Neuronal stem cell (in vitro differentiated cells): ENCODE measurements at regions not wholly inside any gene's neighbourhood (a gene's known extent, or its start where the extent isn't known, plus 50 kb on each side); places are given as distances from the start of the nearest gene placed in this dataset.

Experiments used
- DNase-seq: peaks from one replicate; pipeline ENCODE4 v3.0.0-alpha.2; 2013; ENCODE audit warnings: low spot score
- H2AFZ ChIP-seq: one replicate; pipeline ENCODE4 v1.6.1; 2013; ENCODE audit warnings: mild to moderate bottlenecking, low read length, inconsistent platforms
- H2AK5ac ChIP-seq: 2 replicates; pipeline ENCODE4 v1.6.1; 2013; ENCODE audit warnings: low read depth, mild to moderate bottlenecking, inconsistent platforms, low read length, moderate library complexity, mixed read lengths
- H2BK120ac ChIP-seq: 2 replicates; pipeline ENCODE4 v1.6.1; 2013; ENCODE audit warnings: low read depth, mild to moderate bottlenecking, inconsistent platforms, low read length, moderate library complexity, mixed read lengths
- H2BK12ac ChIP-seq: one replicate; pipeline ENCODE4 v1.6.1; 2013; ENCODE audit warnings: low read length, inconsistent platforms
- H2BK15ac ChIP-seq: 2 replicates; pipeline ENCODE4 v1.6.1; 2013; ENCODE audit warnings: mild to moderate bottlenecking, low read length, inconsistent platforms, mixed read lengths
- H2BK5ac ChIP-seq: one replicate; pipeline ENCODE4 v1.6.1; 2013; ENCODE audit warnings: inconsistent platforms, mild to moderate bottlenecking, low read length, moderate library complexity
- H3K14ac ChIP-seq: one replicate; pipeline ENCODE4 v1.6.1; 2013; ENCODE audit warnings: low read length, inconsistent platforms
- H3K18ac ChIP-seq: 2 replicates; pipeline ENCODE4 v1.6.1; 2013; ENCODE audit warnings: low read length, inconsistent platforms
- H3K23ac ChIP-seq: 2 replicates; pipeline ENCODE4 v1.6.1; 2013; ENCODE audit warnings: low read depth, mild to moderate bottlenecking, mixed read lengths, low read length, inconsistent platforms; ENCODE audit not compliant: poor library complexity
- H3K27ac ChIP-seq: replicated peaks from 3 replicates; pipeline ENCODE4 v1.5.1; 2013; ENCODE audit warnings: low read length, inconsistent platforms
- H3K27me3 ChIP-seq, 3 experiments: 2 replicates each; pipeline ENCODE4 v1.6.1; 2013; ENCODE audit warnings: low read length in 3 of 3, mild to moderate bottlenecking in 2 of 3, inconsistent platforms in 1 of 3, low read depth in 1 of 3, mixed read lengths in 1 of 3, moderate library complexity in 1 of 3; ENCODE audit not compliant: control insufficient read depth in 3 of 3, insufficient read depth in 3 of 3
- H3K36me3 ChIP-seq, 2 donors: replicated peaks in 1 of 2; 2 replicates each; pipeline ENCODE4 v1.6.1; 2013; ENCODE audit warnings: low read length in 2 of 2; ENCODE audit not compliant: control insufficient read depth in 2 of 2, insufficient read depth in 2 of 2
- H3K4ac ChIP-seq: 2 replicates; pipeline ENCODE4 v1.6.1; 2013; ENCODE audit warnings: inconsistent platforms, mild to moderate bottlenecking, low read length, moderate library complexity
- H3K4me1 ChIP-seq, 2 donors: 1 replicate in 1 of 2; 2 replicates in 1 of 2; pipeline ENCODE4 v1.6.1; 2013; ENCODE audit warnings: low read length in 2 of 2, low read depth in 1 of 2; ENCODE audit not compliant: control insufficient read depth in 2 of 2, insufficient read depth in 1 of 2
- H3K4me2 ChIP-seq: one replicate; pipeline ENCODE4 v1.6.1; 2013; ENCODE audit warnings: mild to moderate bottlenecking, low read length, inconsistent platforms; ENCODE audit not compliant: insufficient read depth, poor library complexity, severe bottlenecking
- H3K4me3 ChIP-seq, 2 donors: 2 replicates each; pipeline ENCODE4 v1.5.1; 2013; ENCODE audit warnings: low read length in 2 of 2, mild to moderate bottlenecking in 2 of 2, inconsistent platforms in 1 of 2, moderate library complexity in 1 of 2
- H3K79me1 ChIP-seq: one replicate; pipeline ENCODE4 v1.6.1; 2013; ENCODE audit warnings: low read depth, mild to moderate bottlenecking, inconsistent platforms, low read length, moderate library complexity
- H3K9ac ChIP-seq: one replicate; pipeline ENCODE4 v1.6.1; 2013; ENCODE audit warnings: mild to moderate bottlenecking, low read depth, low read length, inconsistent platforms; ENCODE audit not compliant: poor library complexity
- H3K9me3 ChIP-seq, 2 donors: replicated peaks in 1 of 2; 2 replicates each; pipeline versions ENCODE3 to v1.6.1; 2013; ENCODE audit warnings: low read length in 2 of 2, mild to moderate bottlenecking in 2 of 2, inconsistent platforms in 1 of 2, low read depth in 1 of 2, mixed read lengths in 1 of 2, moderate library complexity in 1 of 2; ENCODE audit not compliant: control insufficient read depth in 2 of 2, insufficient read depth in 1 of 2
- H4K8ac ChIP-seq: one replicate; pipeline ENCODE4 v1.6.1; 2013; ENCODE audit warnings: low read depth, mild to moderate bottlenecking, inconsistent platforms, low read length, moderate library complexity
- H4K91ac ChIP-seq: one replicate; pipeline ENCODE4 v1.6.1; 2013; ENCODE audit warnings: low read length, low read depth, mild to moderate bottlenecking, inconsistent platforms; ENCODE audit not compliant: poor library complexity
- WGBS, 2 donors: extraction: QIAGEN DNeasy Blood & Tissue Kit; methylation state at CpG; one replicate each; pipeline ENCODE4 v1.1.7; 2013; ENCODE audit warnings: missing lambda C conversion rate in 2 of 2, mixed read lengths in 1 of 2; ENCODE audit not compliant: insufficient read length in 2 of 2, insufficient replicate concordance in 1 of 2; ENCODE audit errors: extremely low coverage in 2 of 2; 5-methylcytosine and 5-hydroxymethylcytosine counted together

- Histone ChIP-seq H2BK15ac (no peak overlapping the region), H3K4me1 (no peaks in the 10 kb centered on the region), H2BK12ac (no peak overlapping the region), H2AFZ (no peak overlapping the region), H3K27ac (no peak overlapping the region), H3K27me3 (no peaks in the 10 kb centered on the region), H3K18ac (no peak overlapping the region), H2AK5ac (no peak overlapping the region), H3K23ac (no peak overlapping the region), H2BK120ac (no peak overlapping the region), H3K79me1 (no peaks in the 10 kb centered on the region), H3K9ac (no peak overlapping the region), H2BK5ac (no peak overlapping the region), H4K91ac (no peak overlapping the region), H3K4ac (no peak overlapping the region), H3K4me3 (no peak overlapping the region), H3K9me3 (no peaks in the 10 kb centered on the region), H4K8ac (no peak overlapping the region), H3K36me3 (no peaks in the 10 kb centered on the region), H3K4me2 (no peak overlapping the region), H3K14ac (no peak overlapping the region)
- no peak for DNase-seq
- WGBS, 2 donors: no CpG with 5 or more reads among the region's 3 CpGs
Observed at GRCh38 chr3:191030491-191030890, 168.0 kb upstream of the GMNC start.

GRCh38 chr3:191026746-191027145 lies 164.3 kb upstream of the GMNC start:
- Histone ChIP-seq H4K8ac (no peak overlapping the region), H4K91ac (no peak overlapping the region), H3K9me3 (no peaks in the 10 kb centered on the region), H3K9ac (no peak overlapping the region), H3K4ac (no peak overlapping the region), H2AK5ac (no peak overlapping the region), H2AFZ (no peak overlapping the region), H3K4me2 (no peak overlapping the region), H3K79me1 (no peaks in the 10 kb centered on the region), H3K4me1 (no peaks in the 10 kb centered on the region), H3K4me3 (no peak overlapping the region), H2BK15ac (no peak overlapping the region), H3K23ac (no peak overlapping the region), H2BK120ac (no peak overlapping the region), H3K27ac (no peak overlapping the region), H2BK5ac (no peak overlapping the region), H2BK12ac (no peak overlapping the region), H3K14ac (no peak overlapping the region), H3K27me3 (no peaks in the 10 kb centered on the region), H3K36me3 (no peaks in the 10 kb centered on the region), H3K18ac (no peak overlapping the region)
- WGBS, 2 donors: no CpG with 5 or more reads among the region's 1 CpG
- no peak for DNase-seq

GRCh38 chr3:191020730-191021396 lies 158.4 kb upstream of the GMNC start:
- no peak overlapping the region for H3K14ac ChIP-seq
- no peak overlapping the region for H3K27ac ChIP-seq
- no peak overlapping the region for H2BK12ac ChIP-seq
- no peak overlapping the region for H2AFZ ChIP-seq
- H3K4me2 ChIP-seq: no peak overlapping the region
- H3K4me1 ChIP-seq: no peaks in the 10 kb centered on the region
- H2BK120ac ChIP-seq: no peak overlapping the region
- no peak overlapping the region for H2BK5ac ChIP-seq
- no peak overlapping the region for H3K4ac ChIP-seq
- WGBS, 2 donors: no CpG with 5 or more reads among the region's 2 CpGs
- no peak overlapping the region for H4K91ac ChIP-seq
- no peak overlapping the region for H3K18ac ChIP-seq
- H3K27me3 ChIP-seq: no peaks in the 10 kb centered on the region
- no peaks in the 10 kb centered on the region for H3K36me3 ChIP-seq
- H3K23ac ChIP-seq: no peak overlapping the region
- no peak overlapping the region for H4K8ac ChIP-seq
- no peak overlapping the region for H2AK5ac ChIP-seq
- DNase-seq: no peak
- H3K9ac ChIP-seq: no peak overlapping the region
- H2BK15ac ChIP-seq: no peak overlapping the region
- H3K4me3 ChIP-seq: no peak overlapping the region
- no peaks in the 10 kb centered on the region for H3K79me1 ChIP-seq
- H3K9me3 ChIP-seq: no peaks in the 10 kb centered on the region

- no peak overlapping the region for H2BK120ac ChIP-seq
- no peak overlapping the region for H4K91ac ChIP-seq
- WGBS, 2 donors: no CpG with 5 or more reads among the region's 6 CpGs
- H3K4ac ChIP-seq: no peak overlapping the region
- H2AK5ac ChIP-seq: no peak overlapping the region
- no peak overlapping the region for H2BK5ac ChIP-seq
- no peak overlapping the region for H4K8ac ChIP-seq
- DNase-seq: no peak
- H3K18ac ChIP-seq: no peak overlapping the region
- no peaks in the 10 kb centered on the region for H3K9me3 ChIP-seq
- no peak overlapping the region for H3K4me3 ChIP-seq
- H3K4me2 ChIP-seq: no peak overlapping the region
- no peak overlapping the region for H3K23ac ChIP-seq
- no peak overlapping the region for H3K14ac ChIP-seq
- H3K27ac ChIP-seq: no peak overlapping the region
- no peak overlapping the region for H2BK12ac ChIP-seq
- H3K79me1 ChIP-seq: no peaks in the 10 kb centered on the region
- H3K27me3 ChIP-seq: no peaks in the 10 kb centered on the region
- no peak overlapping the region for H2AFZ ChIP-seq
- no peak overlapping the region for H2BK15ac ChIP-seq
- H3K4me1 ChIP-seq: no peaks in the 10 kb centered on the region
- no peaks in the 10 kb centered on the region for H3K36me3 ChIP-seq
- no peak overlapping the region for H3K9ac ChIP-seq
Observed at GRCh38 chr3:191019855-191020254, 157.4 kb upstream of the GMNC start.
